BLaER1 treated with 17β-estradiol and CSF1 and Interleukin-3, amounts not matched to agents 10 nM and 100 nM (cell line): ENCODE measurements at regions not wholly inside any gene's neighbourhood (a gene's known extent, or its start where the extent isn't known, plus 50 kb on each side); places are given as distances from the start of the nearest gene placed in this dataset.

ENCODE experiments used
- H3K27ac ChIP-seq, 11 experiments: shearing (Covaris generic); formaldehyde crosslinking; 2 replicates each; pipeline ENCODE4 v1.8.1; 2022
- H3K27me3 ChIP-seq, 11 experiments: shearing (Covaris generic); formaldehyde crosslinking; 2 replicates each; pipeline ENCODE4 v1.8.1; 2022
- H3K36me3 ChIP-seq, 11 experiments: shearing (Covaris generic); formaldehyde crosslinking; 2 replicates each; pipeline ENCODE4 v1.8.1; 2022
- H3K4me1 ChIP-seq, 10 experiments: shearing (Covaris generic); formaldehyde crosslinking; 2 replicates each; pipeline ENCODE4 v1.8.1; 2022
- H3K4me2 ChIP-seq, 11 experiments: shearing (Covaris generic); formaldehyde crosslinking; 2 replicates each; pipeline ENCODE4 v1.8.1; 2022
- H3K4me3 ChIP-seq, 10 experiments: shearing (Covaris generic); formaldehyde crosslinking; 2 replicates each; pipeline ENCODE4 v1.8.1; 2022
- H3K9ac ChIP-seq, 11 experiments: shearing (Covaris generic); formaldehyde crosslinking; 2 replicates each; pipeline ENCODE4 v1.8.1; 2022
- H3K9me3 ChIP-seq, 11 experiments: shearing (Covaris generic); formaldehyde crosslinking; replicated peaks in 1 of 11; 2 replicates each; pipeline ENCODE4 v1.8.1; 2022
- H4K20me1 ChIP-seq, 11 experiments: shearing (Covaris generic); formaldehyde crosslinking; 2 replicates each; pipeline ENCODE4 v1.8.1; 2022
- Cebpa-rat ChIP-seq, 11 experiments: shearing (Covaris generic); IDR thresholded peaks; 2 replicates each; pipeline ENCODE4 v1.8.1; 2022

DNA sequence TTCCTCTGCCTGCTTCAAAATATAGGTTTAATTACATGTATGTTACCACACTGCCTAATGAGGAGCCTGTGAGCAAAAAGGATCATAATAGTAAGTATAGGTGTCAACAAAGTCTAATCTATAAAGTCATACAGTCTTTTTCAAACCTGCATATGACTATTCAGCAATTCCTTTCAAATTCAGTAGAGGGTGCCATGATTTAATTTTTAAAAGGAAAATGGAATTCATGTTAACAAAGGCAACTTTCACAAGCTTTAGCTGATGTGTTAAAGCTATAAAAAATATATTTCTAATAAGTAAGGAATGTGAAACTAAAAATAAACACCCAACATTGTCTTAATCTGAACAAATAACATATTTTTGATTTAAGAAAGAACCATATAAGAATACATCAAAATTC lies 52.1 kb downstream of the MPP7 start:
- Histone ChIP-seq H3K4me1 (peaks cover 14 to 17% (median 15%) of the 10 kb centered on the region in 10 experiments), H3K36me3 (peaks cover 0 to 4% (median 0%) of the 10 kb centered on the region in 11 experiments; a peak in 1 of 22 replicates), H3K27me3 (no peaks in the 10 kb centered on the region), H3K4me2 (no peak overlapping the region), H4K20me1 (no peaks in the 10 kb centered on the region), H3K9ac (no peak overlapping the region), H3K27ac (no peak overlapping the region), H3K9me3 (peaks cover 0 to 10% (median 6%) of the 10 kb centered on the region in 11 experiments; a peak in 15 of 22 replicates), H3K4me3 (no peak overlapping the region)
- TF ChIP-seq Cebpa-rat (IDR thresholded peaks at IDR 0.05), result no peak

DNA sequence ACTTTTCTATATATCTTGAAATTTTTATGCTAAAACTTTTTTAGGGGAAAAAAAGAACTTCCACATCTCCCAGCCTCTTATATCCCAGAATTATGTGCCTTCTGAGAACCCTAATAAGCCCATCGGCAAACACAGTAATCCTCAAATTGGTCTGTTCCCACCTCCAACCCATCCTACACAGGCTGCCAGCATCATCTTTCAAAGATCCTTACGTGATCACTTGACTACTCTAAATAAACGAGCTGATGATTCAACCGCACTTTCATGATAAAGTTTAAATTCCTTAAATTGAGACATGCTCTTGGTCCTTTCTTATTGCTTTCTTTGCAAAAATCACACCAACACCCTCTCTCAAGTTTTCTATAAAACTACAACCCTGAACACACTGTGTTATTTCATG lies 52.5 kb downstream of the MPP7 start:
- Histone ChIP-seq H3K9me3 (peaks cover 0 to 14% (median 10%) of the 10 kb centered on the region in 11 experiments; a peak in 15 of 22 replicates), H3K4me1 (peaks cover 14 to 17% (median 15%) of the 10 kb centered on the region in 10 experiments), H3K36me3 (peaks cover 0 to 6% (median 0%) of the 10 kb centered on the region in 11 experiments; a peak in 1 of 22 replicates), H3K9ac (no peak overlapping the region), H3K4me2 (no peak overlapping the region), H3K27me3 (no peaks in the 10 kb centered on the region), H3K4me3 (no peak overlapping the region), H3K27ac (no peak overlapping the region), H4K20me1 (no peaks in the 10 kb centered on the region)
- TF ChIP-seq Cebpa-rat (IDR thresholded peaks at IDR 0.05), result no peak

DNA sequence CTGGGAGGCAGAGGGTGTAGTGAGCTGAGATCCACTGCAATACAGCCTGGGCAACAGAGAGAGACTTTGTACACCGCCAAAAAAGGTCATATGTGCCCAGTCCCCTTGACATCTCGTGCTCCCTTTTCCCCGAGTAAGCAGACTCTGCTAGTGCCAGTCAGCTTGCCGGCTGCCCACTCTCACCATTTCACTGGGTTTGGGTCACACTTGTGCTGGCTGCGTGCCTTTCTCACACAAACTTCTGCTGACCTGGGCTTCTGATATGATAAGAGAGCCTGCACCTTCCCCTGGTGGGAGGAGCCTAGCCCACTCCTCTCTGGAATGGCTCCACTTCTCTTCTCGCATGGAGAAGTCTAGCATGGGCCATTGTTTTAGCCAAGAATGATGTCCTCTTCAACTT lies 53.4 kb downstream of the MPP7 start:
- H3K4me1 ChIP-seq, result peaks cover 14 to 24% (median 19%) of the 10 kb centered on the region in 10 experiments
- no peak for TF ChIP-seq Cebpa-rat (IDR thresholded peaks at IDR 0.05)
- H3K27ac ChIP-seq, result no peak overlapping the region
- no peak overlapping the region for H3K9ac ChIP-seq
- no peaks in the 10 kb centered on the region for H4K20me1 ChIP-seq
- H3K4me3 ChIP-seq, result no peak overlapping the region
- no peaks in the 10 kb centered on the region for H3K27me3 ChIP-seq
- H3K36me3 ChIP-seq, result peaks cover 0 to 6% (median 0%) of the 10 kb centered on the region in 11 experiments; a peak in 1 of 22 replicates
- H3K9me3 ChIP-seq, result peaks cover 0 to 20% (median 14%) of the 10 kb centered on the region in 11 experiments; a peak in 15 of 22 replicates
- H3K4me2 ChIP-seq, result no peak overlapping the region

DNA sequence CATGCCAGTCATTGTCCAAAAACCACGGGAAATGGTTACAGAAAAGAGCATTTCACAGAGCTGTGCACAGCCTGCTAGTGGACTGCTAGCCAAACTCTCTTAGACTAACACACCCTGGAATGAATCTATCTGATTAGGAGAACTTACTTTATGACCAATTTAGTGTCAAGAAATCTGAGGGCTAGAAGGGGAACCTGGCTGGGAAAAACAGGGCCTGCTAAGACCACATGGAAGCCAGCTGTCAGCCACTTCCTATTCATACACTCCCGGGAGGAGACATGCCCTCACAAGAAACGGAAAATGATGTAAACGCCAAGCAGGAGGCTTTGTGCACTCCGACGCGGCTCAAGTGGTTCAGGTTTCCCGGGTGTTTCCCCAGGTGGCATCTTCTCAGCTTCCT lies 54.8 kb downstream of the MPP7 start:
- H4K20me1 ChIP-seq, result no peaks in the 10 kb centered on the region
- H3K9me3 ChIP-seq, result peaks cover 0 to 20% (median 14%) of the 10 kb centered on the region in 11 experiments; a peak in 15 of 22 replicates
- peak overlapping the region in 6 of 11 experiments; percentile 4 to 60 (median 16); a peak in 7 of 22 replicates for H3K9ac ChIP-seq
- peaks cover 17 to 38% (median 30%) of the 10 kb centered on the region in 10 experiments for H3K4me1 ChIP-seq
- H3K4me2 ChIP-seq, result peak overlapping the region; percentile 59 to 82 (median 72)
- H3K27ac ChIP-seq, result peak overlapping the region in 8 of 11 experiments; percentile 1 to 53 (median 30); a peak in 12 of 22 replicates
- H3K4me3 ChIP-seq, result no peak overlapping the region
- H3K36me3 ChIP-seq, result peaks cover 0 to 6% (median 0%) of the 10 kb centered on the region in 11 experiments; a peak in 1 of 22 replicates
- H3K27me3 ChIP-seq, result no peaks in the 10 kb centered on the region
- TF ChIP-seq Cebpa-rat (IDR thresholded peaks at IDR 0.05), result no peak

DNA sequence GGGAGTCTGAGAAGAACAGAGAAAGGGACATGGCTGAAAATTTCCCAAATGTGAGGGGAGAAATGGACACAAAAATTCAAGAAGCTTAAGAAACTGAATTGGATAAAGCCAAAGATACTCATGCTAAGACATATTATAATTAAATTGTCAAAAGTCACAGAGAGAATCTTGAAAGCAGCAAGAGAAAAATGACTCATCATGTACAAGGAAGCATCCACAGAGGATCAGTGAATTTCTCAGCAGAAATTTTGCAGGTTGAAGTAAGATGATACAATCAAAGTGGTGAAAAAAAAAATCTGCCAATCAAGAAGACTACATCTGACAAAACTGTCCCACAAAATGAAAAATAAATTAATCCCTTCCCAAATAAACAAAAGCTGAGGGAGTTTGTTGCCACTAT lies 56.8 kb downstream of the MPP7 start:
- H3K27ac ChIP-seq, result no peak overlapping the region
- peaks cover 25 to 49% (median 39%) of the 10 kb centered on the region in 10 experiments for H3K4me1 ChIP-seq
- peaks cover 0 to 20% (median 14%) of the 10 kb centered on the region in 11 experiments; a peak in 15 of 22 replicates for H3K9me3 ChIP-seq
- no peak overlapping the region for H3K4me3 ChIP-seq
- peaks cover 0 to 6% (median 0%) of the 10 kb centered on the region in 11 experiments; a peak in 1 of 22 replicates for H3K36me3 ChIP-seq
- no peaks in the 10 kb centered on the region for H4K20me1 ChIP-seq
- no peak overlapping the region for H3K4me2 ChIP-seq
- no peak for TF ChIP-seq Cebpa-rat (IDR thresholded peaks at IDR 0.05)
- no peaks in the 10 kb centered on the region for H3K27me3 ChIP-seq
- no peak overlapping the region for H3K9ac ChIP-seq

DNA sequence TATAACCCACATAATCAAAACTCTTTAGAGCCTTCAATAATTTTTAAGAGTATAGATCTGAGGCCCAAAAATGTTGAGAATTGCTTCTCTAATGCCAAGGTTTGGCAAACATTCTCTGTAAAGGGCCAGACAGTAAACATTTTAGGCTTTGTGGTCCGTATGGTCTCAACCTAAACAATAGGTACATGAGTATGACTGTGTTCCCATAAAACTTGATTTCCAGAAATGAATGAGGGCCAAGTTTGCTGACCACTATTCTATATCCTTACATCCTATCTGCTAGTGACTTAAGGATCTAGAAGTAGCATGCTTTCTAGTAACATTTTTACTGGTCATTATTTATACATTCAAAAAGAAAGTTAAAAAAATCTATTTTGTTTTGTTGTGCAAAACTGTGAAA lies 58.9 kb downstream of the MPP7 start:
- no peaks in the 10 kb centered on the region for H4K20me1 ChIP-seq
- no peak for TF ChIP-seq Cebpa-rat (IDR thresholded peaks at IDR 0.05)

DNA sequence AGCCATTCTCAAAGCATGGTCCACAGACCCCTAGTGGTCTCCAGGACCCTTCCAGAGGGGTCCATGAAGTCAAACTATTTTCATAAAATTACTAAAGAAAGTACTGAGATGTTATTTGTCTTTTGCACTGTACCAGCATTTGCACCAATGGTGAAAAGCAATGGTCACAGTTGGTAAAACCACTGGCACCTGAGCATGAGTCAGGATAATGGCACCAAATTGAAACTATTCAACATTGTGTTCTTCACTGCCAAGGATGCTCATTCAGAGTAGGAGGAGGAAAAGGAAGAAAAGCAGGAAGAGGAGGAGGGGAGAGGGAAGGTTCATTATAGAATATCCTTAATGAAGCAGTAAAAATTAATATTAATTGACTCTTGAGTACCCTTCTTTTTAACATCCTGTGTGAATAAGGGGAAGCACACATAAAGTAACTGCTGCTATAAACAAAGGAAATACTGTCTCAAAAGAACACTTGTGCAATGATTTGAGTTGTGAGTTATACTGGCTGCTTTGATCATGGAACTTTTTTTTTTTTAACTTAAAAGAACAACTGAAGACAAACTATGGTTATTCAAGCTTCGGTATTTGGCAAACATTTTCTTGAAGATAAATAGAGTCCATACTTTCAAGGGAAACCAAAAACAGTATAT lies 60.2 kb downstream of the MPP7 start:
- H4K20me1 ChIP-seq, result no peaks in the 10 kb centered on the region
- TF ChIP-seq Cebpa-rat (IDR thresholded peaks at IDR 0.05), result no peak

More for the DNA sequence above, 58.9 kb downstream of the MPP7 start:
- no peak overlapping the region for H3K4me3 ChIP-seq
- no peaks in the 10 kb centered on the region for H3K27me3 ChIP-seq
- no peak overlapping the region for H3K27ac ChIP-seq
- peaks cover 0 to 20% (median 14%) of the 10 kb centered on the region in 11 experiments; a peak in 15 of 22 replicates for H3K9me3 ChIP-seq
- H3K4me2 ChIP-seq, result peak overlapping the region in 8 of 11 experiments; percentile 1 to 76 (median 40); a peak in 12 of 22 replicates
- H3K36me3 ChIP-seq, result peaks cover 0 to 6% (median 0%) of the 10 kb centered on the region in 11 experiments; a peak in 1 of 22 replicates
- peaks cover 25 to 48% (median 39%) of the 10 kb centered on the region in 10 experiments for H3K4me1 ChIP-seq
- no peak overlapping the region for H3K9ac ChIP-seq

DNA sequence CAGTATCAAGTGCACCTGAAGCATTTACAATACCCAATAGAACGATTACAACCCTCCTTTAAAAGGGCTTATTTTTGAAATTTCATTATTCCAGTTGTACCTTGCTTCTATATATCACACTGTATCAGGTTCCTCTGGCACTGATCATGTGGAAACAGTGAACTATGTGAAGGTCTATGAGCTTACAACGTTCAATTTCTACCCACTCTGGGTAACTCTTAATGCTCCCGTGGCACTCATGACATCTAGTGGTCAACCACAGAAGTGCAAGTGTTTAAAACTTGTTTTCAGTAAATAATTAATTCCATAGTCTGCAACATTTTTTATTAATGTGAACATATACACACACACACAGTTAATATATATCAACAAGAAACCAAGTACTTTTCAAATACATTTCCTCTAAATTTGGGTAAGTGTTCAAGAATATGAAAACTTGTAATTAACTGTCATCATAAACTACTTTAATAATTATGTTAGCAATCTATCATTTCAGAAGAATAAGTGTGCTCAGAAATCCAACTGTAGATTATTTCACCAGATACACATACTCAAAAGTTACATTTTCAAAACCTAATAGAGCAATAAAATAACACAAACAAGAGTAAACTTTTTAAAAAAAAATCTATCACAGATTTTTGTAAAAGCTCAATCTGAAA lies 61.0 kb downstream of the MPP7 start:
- Histone ChIP-seq H3K4me1 (peaks cover 11 to 32% (median 24%) of the 10 kb centered on the region in 10 experiments), H3K9ac (no peak overlapping the region), H3K4me3 (no peak overlapping the region), H3K4me2 (no peak overlapping the region; a peak in 1 of 22 replicates), H4K20me1 (no peaks in the 10 kb centered on the region), H3K27me3 (no peaks in the 10 kb centered on the region), H3K9me3 (peaks cover 0 to 20% (median 14%) of the 10 kb centered on the region in 11 experiments; a peak in 15 of 22 replicates), H3K36me3 (peaks cover 0 to 6% (median 0%) of the 10 kb centered on the region in 11 experiments; a peak in 2 of 22 replicates), H3K27ac (no peak overlapping the region)
- TF ChIP-seq Cebpa-rat (IDR thresholded peaks at IDR 0.05), result no peak

More for the DNA sequence above, 60.2 kb downstream of the MPP7 start:
- peak overlapping the region in 2 of 11 experiments; percentile 7 to 15; a peak in 1 of 22 replicates for H3K27ac ChIP-seq
- no peak overlapping the region for H3K9ac ChIP-seq
- H3K27me3 ChIP-seq, result no peaks in the 10 kb centered on the region
- H3K4me1 ChIP-seq, result peaks cover 14 to 36% (median 27%) of the 10 kb centered on the region in 10 experiments
- no peak overlapping the region for H3K4me3 ChIP-seq
- H3K4me2 ChIP-seq, result peak overlapping the region in 10 of 11 experiments; percentile 29 to 76 (median 40); a peak in 20 of 22 replicates
- peaks cover 0 to 20% (median 14%) of the 10 kb centered on the region in 11 experiments; a peak in 15 of 22 replicates for H3K9me3 ChIP-seq
- H3K36me3 ChIP-seq, result peaks cover 0 to 6% (median 0%) of the 10 kb centered on the region in 11 experiments; a peak in 1 of 22 replicates

DNA sequence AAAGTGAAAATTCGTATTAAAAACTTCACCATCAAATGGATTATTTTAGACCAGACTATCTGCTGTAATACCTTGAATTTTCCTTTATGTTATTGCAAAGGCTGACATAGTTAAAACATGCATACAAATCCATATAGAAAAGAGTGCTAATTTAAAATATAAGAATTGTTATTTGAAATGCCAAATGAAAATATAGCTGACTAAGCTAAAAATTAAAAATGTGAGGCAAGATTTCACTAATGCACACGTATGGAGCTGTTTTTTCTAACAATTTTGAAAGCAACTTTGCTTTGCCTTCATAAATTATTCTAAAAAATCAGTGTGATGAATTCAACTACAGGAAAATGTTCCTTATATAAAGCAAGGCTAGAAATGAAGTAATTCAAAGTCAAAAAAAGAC lies 62.5 kb downstream of the MPP7 start:
- no peak overlapping the region for H3K9ac ChIP-seq
- TF ChIP-seq Cebpa-rat (IDR thresholded peaks at IDR 0.05), result no peak
- H3K27me3 ChIP-seq, result no peaks in the 10 kb centered on the region
- H3K27ac ChIP-seq, result no peak overlapping the region
- H3K4me1 ChIP-seq, result peaks cover 11 to 32% (median 24%) of the 10 kb centered on the region in 10 experiments
- H3K4me3 ChIP-seq, result no peak overlapping the region
- no peaks in the 10 kb centered on the region for H4K20me1 ChIP-seq
- H3K9me3 ChIP-seq, result peaks cover 0 to 6% (median 5%) of the 10 kb centered on the region in 11 experiments; a peak in 14 of 22 replicates
- no peak overlapping the region for H3K4me2 ChIP-seq
- peaks cover 0 to 4% (median 0%) of the 10 kb centered on the region in 11 experiments; a peak in 1 of 22 replicates for H3K36me3 ChIP-seq
